ENCODE measurements at regions not wholly inside any gene's neighbourhood (a gene's known extent, or its start where the extent isn't known, plus 50 kb on each side); places are given as distances from the start of the nearest gene placed in this dataset.

DNA sequence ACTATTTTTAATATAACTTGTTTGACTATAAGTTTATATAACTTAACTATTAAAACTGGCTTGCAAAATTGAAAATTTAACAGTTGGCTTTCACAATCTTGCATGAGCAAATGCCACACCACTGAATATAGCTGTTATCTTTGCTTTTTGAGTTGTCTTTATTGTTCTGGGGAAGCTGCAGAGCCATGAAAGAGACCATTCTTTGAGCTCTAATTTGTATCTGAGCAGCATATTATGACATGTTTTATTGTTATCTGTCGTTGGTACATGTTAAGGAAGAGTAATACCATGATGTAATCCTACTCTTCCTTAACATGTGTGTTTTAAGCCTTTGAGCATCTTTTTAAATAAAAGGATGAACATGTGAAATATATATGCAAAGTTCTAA lies 97.1 kb upstream of the ANK2 start:
- TF ChIP-seq ZNF274 (IDR thresholded peaks at IDR 0.05; ENCODE audit: low read depth, low read length) (no peak), YY1 (IDR thresholded peaks at IDR 0.05; ENCODE audit: insufficient read depth, insufficient read length) (no peak), SUZ12 (IDR thresholded peaks at IDR 0.05; ENCODE audit: extremely low read depth, insufficient read depth, insufficient read length) (no peak)
